GM21723 (cell line): ENCODE measurements at regions not wholly inside any gene's neighbourhood (a gene's known extent, or its start where the extent isn't known, plus 50 kb on each side); places are given as distances from the start of the nearest gene placed in this dataset.
"Not testable (repeated sequence)": the region's sequence is repeated elsewhere in the genome, so short reads cannot be mapped to it uniquely, and the experiment has no call there.

Source experiments
- ATAC-seq: cut with Tn5 transposase; IDR thresholded peaks from one replicate; pipeline ENCODE4 v1.9.1; 2021; ENCODE audit warnings: mild to moderate bottlenecking, moderate library complexity; ENCODE audit not compliant: unreplicated experiment

GRCh38 chr7:32765185-32765584 is 126.4 kb downstream of the KBTBD2 start:
- ATAC-seq, result no peak

GRCh38 chr7:32762925-32763293 is 128.7 kb downstream of the KBTBD2 start:
- no peak for ATAC-seq

- not testable (repeated sequence) for ATAC-seq
Observed at GRCh38 chr7:32762206-32762924, 129.2 kb downstream of the KBTBD2 start.

- no peak for ATAC-seq
Observed at GRCh38 chr7:32761451-32762205, 129.9 kb downstream of the KBTBD2 start.

GRCh38 chr7:32760755-32761154 is 130.8 kb downstream of the KBTBD2 start:
- not testable (repeated sequence) for ATAC-seq

GRCh38 chr7:32759859-32760258 is 131.7 kb downstream of the KBTBD2 start:
- not testable (repeated sequence) for ATAC-seq

- ATAC-seq, result not testable (repeated sequence)
Observed at GRCh38 chr7:32753872-32754271, 137.7 kb downstream of the KBTBD2 start.

- ATAC-seq, result not testable (repeated sequence)
Observed at GRCh38 chr7:32748337-32748736, 143.2 kb downstream of the KBTBD2 start.

- not testable (repeated sequence) for ATAC-seq
Observed at GRCh38 chr7:32747443-32748148, 144.0 kb downstream of the KBTBD2 start.

GRCh38 chr7:32741853-32742476 is 149.6 kb downstream of the KBTBD2 start:
- not testable (repeated sequence) for ATAC-seq

- ATAC-seq, result not testable (repeated sequence)
Observed at GRCh38 chr7:32739749-32740148, 151.8 kb downstream of the KBTBD2 start.

- ATAC-seq, result not testable (repeated sequence)
Observed at GRCh38 chr7:32738390-32738789, 153.2 kb downstream of the KBTBD2 start.

- ATAC-seq, result not testable (repeated sequence)
Observed at GRCh38 chr7:32732767-32733166, 158.8 kb downstream of the KBTBD2 start.

GRCh38 chr7:32729335-32729675 is 162.3 kb downstream of the KBTBD2 start:
- not testable (repeated sequence) for ATAC-seq

- peak; percentile 82 for ATAC-seq
Observed at GRCh38 chr7:32728412-32729334, 162.9 kb downstream of the KBTBD2 start.

GRCh38 chr7:32727483-32728411 is 163.8 kb downstream of the KBTBD2 start:
- peak; percentile 70 for ATAC-seq

GRCh38 chr7:32722837-32723236 is 168.7 kb downstream of the KBTBD2 start:
- not testable (repeated sequence) for ATAC-seq

GRCh38 chr7:32694182-32694581 is 197.4 kb downstream of the KBTBD2 start:
- no peak for ATAC-seq
